H4 (cell line): ENCODE measurements at regions not wholly inside any gene's neighbourhood (a gene's known extent, or its start where the extent isn't known, plus 50 kb on each side); places are given as distances from the start of the nearest gene placed in this dataset.

Source experiments
- DNase-seq: peaks from one replicate; pipeline ENCODE4 v3.0.0-alpha.2; 2015; ENCODE audit warnings: low spot score

DNA sequence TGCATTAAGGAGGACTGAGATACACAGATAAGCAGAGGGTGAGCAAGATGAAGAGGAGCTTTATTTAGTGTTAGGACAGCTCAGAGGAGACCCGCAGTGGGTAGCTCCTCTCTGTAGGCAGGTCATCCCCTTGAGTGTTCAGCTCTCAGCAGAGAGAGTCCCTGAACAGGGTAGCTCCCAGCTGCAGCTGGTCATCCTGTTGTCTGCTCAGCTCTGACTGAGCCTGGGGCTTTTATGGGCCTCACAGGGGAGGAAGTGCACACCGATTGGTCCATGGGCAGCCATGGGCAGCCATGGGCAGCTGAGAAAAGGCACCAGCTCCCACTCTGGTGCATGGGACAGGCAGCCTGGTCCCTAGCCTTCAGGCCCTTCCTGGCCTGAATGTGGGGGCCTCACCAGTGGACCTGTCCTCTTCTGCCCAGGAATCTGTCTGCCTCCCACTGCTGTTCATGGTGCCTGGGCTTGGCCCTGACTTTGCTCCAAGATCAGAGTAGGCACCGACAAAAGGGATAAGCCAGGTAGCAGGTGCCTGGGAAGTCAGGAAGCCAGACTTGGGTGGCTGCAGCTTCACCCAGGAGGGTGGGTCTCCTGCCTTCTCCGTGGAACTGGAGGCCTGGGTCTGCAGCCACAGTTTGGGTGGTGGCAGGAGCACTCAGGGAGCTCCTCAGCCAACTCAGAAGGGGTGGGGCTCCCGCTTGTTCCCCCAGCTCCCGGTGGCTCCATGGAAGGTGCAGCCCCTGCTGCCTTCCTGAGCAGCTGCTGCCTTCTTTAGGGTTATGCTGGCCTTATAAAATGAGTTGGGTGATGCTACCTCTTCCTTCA, 54.7 kb downstream of the MYEOV start:
- DNase-seq: no peak

DNA sequence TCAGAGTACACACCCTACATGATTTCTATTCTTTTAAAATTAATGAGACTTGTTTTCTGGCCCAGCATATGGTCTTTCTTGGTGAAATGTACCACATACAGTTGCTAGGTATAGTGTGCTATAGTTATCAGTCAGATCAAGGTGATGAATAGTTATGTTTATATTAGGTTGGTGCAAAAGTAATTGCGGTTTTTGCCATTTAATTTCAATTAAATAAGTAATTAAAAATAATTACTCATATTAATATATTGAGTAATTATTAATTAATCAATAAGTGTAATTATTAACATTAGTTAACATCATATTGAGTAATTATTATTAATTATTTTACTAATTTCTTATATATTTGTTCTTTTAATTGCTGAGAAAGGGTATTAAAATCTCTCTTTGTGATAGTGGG, 56.1 kb downstream of the MYEOV start:
- no peak for DNase-seq

GRCh38 chr11:69350596-69350995, 56.6 kb downstream of the MYEOV start:
- DNase-seq: no peak

- no peak for DNase-seq
Observed at GRCh38 chr11:69351460-69351859, 57.5 kb downstream of the MYEOV start.

- DNase-seq: no peak
Observed at GRCh38 chr11:69352166-69352565, 58.2 kb downstream of the MYEOV start.

GRCh38 chr11:69352715-69353319, 58.9 kb downstream of the MYEOV start:
- DNase-seq: peak; percentile 49

GRCh38 chr11:69353696-69354544, 60.0 kb downstream of the MYEOV start:
- no peak for DNase-seq

DNA sequence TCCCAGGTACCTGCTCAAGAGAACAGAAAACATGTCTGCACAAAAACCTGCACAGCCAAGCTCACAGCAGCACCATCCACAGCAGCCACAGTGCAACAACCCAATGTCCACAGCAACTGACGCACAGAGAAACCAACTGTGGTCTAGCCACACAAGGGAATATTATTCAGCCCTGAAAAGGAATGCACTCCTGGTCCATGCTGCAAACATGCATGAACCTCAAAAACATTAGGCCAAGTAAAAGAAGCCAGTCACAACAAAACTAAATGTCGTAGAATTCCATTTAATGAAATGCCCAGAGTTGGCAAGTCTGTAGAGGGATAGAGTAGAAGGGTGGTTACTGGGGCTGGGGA, 60.6 kb downstream of the MYEOV start:
- DNase-seq: no peak

GRCh38 chr11:69355346-69355940, 61.5 kb downstream of the MYEOV start:
- no peak for DNase-seq

DNA sequence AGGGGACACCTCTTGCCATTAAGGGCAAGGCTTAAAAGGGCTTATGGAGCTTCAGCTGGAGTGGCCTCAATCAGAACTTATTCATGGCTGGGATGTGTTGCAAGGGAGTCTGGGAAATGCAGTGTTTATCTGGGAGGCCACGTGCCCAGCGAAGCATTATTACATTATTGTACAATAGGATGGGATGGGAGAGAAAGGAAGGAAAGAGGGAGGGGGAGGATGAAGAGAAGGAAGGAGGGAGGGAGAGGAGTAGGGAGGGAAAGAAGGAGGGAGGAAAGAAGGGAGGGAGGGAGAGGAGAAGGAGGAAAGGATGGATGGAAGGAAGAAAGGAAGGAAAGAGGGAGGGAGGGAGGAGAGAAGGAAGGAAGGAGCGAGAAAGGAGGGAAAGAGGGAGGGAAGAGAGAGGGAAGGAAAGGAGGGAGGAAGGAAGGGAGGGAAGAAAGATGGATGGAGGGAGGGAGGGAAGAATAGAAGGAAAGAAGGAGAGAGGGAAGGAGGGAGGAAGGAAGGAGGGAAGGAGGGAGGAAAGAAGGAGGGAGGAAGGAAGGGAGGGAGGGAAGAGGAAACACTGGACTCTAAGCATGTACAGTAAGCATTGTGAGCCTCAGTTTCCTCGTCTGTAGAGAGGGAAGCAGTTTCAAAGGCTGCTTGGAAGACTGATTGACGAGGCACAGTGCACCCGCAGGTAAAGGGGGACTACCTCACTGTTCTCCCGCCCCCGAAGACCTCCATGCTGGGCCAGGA, 62.2 kb downstream of the MYEOV start:
- DNase-seq: no peak

GRCh38 chr11:69356703-69357457, 62.9 kb downstream of the MYEOV start:
- no peak for DNase-seq

DNA sequence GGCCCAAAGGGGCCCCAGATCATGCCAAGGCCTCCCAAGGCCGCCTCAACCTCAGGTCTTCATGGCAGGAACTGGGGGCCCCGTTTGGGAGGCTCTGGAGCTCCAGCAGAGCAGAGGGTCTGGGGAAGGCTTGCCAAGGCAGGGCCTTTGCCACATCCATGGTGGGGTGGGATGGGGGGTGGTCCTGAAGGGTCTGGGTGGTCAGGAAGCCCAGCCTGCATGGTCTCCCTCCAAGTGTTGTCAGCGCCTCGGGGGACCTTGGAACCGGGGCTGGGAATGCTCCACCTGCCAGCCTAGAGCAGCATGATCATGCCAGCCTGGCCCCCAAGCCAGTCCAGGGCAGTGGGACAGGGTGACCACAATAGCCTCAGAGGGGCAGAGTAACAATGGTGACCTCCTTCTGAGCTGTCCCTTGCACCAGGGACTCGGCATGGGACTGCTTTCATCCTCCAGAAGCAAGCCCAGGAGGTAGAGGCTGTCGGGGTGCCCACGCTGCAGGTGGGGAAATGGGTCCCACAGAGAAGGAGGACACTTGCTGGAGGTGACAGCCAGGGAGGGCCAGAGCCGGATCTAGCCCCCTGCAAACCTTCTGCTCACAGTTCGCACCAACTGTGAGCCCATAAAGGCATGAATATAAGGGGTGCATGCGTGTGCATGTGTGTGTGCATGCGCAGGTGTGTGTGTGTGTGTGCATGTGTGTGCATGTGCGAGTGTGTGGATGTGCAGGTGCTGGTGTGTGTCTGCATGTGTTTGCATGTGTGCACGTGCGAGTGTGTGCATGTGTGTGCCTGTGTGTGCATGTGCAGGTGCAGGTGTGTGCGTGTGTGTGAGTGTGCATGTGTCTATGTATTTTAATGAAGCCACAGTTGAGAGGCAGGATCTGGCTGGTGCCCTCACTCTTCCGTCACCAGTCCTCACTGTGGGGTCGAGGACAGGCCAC, 63.8 kb downstream of the MYEOV start:
- no peak for DNase-seq

- DNase-seq: no peak
Observed at GRCh38 chr11:69358398-69359020, 64.6 kb downstream of the MYEOV start.

- DNase-seq: no peak
Observed at GRCh38 chr11:69359735-69360480, 66.0 kb downstream of the MYEOV start.

GRCh38 chr11:69360606-69361005, 66.7 kb downstream of the MYEOV start:
- no peak for DNase-seq

DNA sequence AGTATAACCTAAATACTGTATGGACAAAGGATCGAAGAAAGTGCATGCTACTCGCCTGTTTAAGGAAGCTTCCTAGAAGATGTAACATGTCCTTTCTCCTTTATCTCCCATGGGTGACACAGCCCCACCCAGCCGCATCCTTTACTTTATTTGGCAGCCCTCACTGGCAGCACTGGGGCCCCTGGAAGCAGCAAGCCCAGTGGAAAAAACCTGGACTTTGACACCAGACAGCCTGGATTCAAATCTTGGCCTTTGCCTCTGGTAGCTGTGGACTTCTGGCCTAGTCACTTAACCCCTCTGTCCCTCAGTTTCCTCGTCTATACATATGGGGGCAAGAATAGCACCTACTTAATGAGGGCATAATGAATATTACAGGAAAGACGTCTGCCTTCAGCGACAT, 67.1 kb downstream of the MYEOV start:
- DNase-seq: no peak

GRCh38 chr11:69361466-69361865, 67.5 kb downstream of the MYEOV start:
- no peak for DNase-seq

DNA sequence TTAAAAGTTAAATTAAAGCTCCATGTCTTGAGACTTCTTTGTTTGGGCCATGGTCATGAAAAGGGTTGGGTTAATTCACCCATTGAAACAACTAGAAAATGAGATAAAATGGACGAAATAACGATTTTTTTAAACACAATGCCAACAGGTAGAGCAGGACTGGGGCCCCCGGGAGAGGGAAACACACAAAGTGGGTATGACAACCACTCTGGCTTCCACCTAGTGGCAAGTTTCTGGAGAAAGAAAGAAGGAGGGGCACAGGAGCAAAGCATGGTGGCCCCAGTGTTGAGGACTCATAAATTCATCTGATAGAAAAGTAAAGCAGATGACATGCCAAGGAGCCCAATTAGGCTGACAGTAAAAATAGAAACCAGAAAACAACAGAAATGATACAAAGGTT, 68.4 kb downstream of the MYEOV start:
- DNase-seq: no peak

GRCh38 chr11:69364921-69365320, 71.0 kb downstream of the MYEOV start:
- peak; percentile 58 for DNase-seq
